Mesothelial cell of epicardium (in vitro differentiated cells): ENCODE measurements at regions not wholly inside any gene's neighbourhood (a gene's known extent, or its start where the extent isn't known, plus 50 kb on each side); places are given as distances from the start of the nearest gene placed in this dataset.

Experiments
- DNase-seq, 2 experiments: peaks; one replicate each; pipeline ENCODE4 v3.0.0; 2021; ENCODE audit warnings: low spot score in 2 of 2; ENCODE audit not compliant: unreplicated experiment in 2 of 2
- H3K27ac Mint-ChIP-seq: 2 replicates; pipeline ENCODE4 v1.8.0; 2021; ENCODE audit warnings: mixed read lengths
- H3K27me3 Mint-ChIP-seq: 2 replicates; pipeline ENCODE4 v1.8.0; 2021; ENCODE audit warnings: low read depth, mixed read lengths
- H3K36me3 Mint-ChIP-seq: 2 replicates; pipeline ENCODE4 v1.8.0; 2021; ENCODE audit warnings: mixed read lengths
- H3K4me1 Mint-ChIP-seq: 2 replicates; pipeline ENCODE4 v1.8.0; 2021; ENCODE audit warnings: mixed read lengths
- H3K4me3 Mint-ChIP-seq: 2 replicates; pipeline ENCODE4 v1.8.0; 2021; ENCODE audit warnings: mild to moderate bottlenecking, moderate library complexity, mixed read lengths
- H3K9me3 Mint-ChIP-seq: 2 replicates; pipeline ENCODE4 v1.8.0; 2021; ENCODE audit warnings: mixed read lengths
- TF ChIP-seq, protein P1 (sequence below): fragments of 200-600 bp; sonication (generic); IDR thresholded peaks from one replicate; pipeline ENCODE4 v1.5.0; 2021; ENCODE audit warnings: antibody characterized with exemption; ENCODE audit not compliant: unreplicated experiment

DNA sequence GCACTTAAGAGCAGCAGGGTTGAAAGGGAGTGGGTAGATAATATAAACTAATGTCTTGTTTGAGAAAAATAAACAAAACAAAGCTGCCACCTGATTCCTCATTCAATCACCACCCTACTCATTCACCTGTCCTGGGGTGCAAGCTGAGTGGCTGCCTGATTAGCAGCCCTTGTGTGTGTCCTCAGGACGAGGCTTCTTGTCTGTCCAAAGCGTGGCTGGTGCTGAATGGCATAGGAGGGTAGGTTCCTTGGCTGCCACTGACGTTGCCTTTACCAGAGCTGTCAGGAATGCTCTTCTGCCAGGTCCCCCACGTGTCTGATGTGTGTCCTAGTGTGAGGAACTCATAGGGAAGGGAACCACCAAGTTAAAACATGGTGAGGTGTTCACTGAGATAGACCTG, 146.6 kb upstream of the SLC24A2 start:
- Mint-ChIP-seq H3K4me1 (peaks cover 29% of the 10 kb centered on the region), H3K27me3 (peaks cover 15% of the 10 kb centered on the region), H3K9me3 (no peaks in the 10 kb centered on the region), H3K36me3 (no peaks in the 10 kb centered on the region), H3K4me3 (no peak overlapping the region), H3K27ac (no peak overlapping the region)
- TF ChIP-seq, protein P1, sequence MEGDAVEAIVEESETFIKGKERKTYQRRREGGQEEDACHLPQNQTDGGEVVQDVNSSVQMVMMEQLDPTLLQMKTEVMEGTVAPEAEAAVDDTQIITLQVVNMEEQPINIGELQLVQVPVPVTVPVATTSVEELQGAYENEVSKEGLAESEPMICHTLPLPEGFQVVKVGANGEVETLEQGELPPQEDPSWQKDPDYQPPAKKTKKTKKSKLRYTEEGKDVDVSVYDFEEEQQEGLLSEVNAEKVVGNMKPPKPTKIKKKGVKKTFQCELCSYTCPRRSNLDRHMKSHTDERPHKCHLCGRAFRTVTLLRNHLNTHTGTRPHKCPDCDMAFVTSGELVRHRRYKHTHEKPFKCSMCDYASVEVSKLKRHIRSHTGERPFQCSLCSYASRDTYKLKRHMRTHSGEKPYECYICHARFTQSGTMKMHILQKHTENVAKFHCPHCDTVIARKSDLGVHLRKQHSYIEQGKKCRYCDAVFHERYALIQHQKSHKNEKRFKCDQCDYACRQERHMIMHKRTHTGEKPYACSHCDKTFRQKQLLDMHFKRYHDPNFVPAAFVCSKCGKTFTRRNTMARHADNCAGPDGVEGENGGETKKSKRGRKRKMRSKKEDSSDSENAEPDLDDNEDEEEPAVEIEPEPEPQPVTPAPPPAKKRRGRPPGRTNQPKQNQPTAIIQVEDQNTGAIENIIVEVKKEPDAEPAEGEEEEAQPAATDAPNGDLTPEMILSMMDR: no peak
- DNase-seq: no peak

DNA sequence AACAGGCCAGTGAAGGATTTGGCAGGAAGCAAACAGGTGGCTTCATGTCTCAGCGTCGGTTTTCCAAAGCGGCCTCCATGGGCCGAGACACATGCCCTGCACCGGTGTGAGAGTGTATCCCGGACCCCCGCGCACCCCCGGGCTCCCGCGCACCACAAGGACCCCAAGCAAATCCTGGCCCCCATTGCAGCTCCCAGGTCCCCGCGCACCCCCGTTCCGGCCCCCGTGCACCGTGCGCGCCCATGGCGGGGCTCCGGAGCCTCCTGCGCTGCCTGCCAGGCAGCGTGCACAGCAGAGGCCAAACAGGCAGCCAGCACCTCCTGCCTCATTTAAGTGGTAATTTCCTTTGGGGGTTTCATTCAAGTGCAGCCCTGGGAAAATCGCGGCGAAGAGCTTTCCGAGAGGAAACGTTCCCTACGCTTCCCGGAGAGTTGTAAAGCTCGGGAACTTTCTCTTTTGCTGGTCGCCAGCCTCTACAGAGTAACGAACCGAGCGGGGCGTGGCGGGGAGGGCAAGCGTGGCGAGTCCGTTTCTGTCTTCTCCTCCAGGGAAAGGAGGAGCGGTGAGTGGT, 145.5 kb upstream of the SLC24A2 start:
- Mint-ChIP-seq H3K4me1 (peaks cover 28% of the 10 kb centered on the region), H3K4me3 (peak overlapping the region; percentile 73), H3K36me3 (no peaks in the 10 kb centered on the region), H3K9me3 (no peaks in the 10 kb centered on the region), H3K27me3 (peaks cover 15% of the 10 kb centered on the region), H3K27ac (peak overlapping the region; percentile 60)
- no peak for DNase-seq
- TF ChIP-seq, protein P1: no peak

DNA sequence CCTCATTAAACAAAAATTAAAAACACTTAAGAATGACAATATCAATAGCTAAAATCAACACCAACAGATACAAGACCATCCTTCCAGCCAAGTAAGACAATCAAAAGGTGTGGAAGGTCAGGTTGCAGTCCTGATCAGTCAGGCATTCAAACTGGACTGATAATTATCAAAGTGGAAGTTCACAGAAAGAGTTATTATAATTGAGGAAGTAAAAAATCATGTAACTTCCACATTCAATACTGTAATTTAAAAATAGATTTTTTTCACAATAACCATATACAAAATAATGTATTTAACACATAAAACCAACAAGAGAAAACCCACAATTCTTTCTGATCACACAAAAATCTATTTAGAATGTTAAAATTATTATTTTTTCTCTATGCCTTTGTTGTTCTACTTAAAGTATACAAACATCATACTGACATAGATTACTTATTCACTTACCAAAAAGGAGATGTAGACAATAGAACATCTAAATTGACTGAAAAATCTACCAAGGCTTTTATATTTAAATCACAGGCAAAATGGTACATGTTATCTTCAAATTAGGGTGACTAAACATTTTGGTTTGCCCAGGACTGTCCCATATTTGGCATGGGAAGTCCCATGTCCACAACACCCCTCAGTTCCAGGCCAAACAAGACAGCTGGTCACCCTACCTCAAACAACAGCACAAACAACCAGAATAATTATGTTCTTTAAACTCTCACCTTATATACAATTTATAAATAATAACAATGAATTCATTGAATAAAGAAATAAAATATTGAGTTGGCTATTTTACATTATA, 142.5 kb upstream of the SLC24A2 start:
- TF ChIP-seq, protein P1: no peak
- DNase-seq: no peak
- Mint-ChIP-seq H3K9me3 (no peaks in the 10 kb centered on the region), H3K27ac (no peak overlapping the region), H3K36me3 (no peaks in the 10 kb centered on the region), H3K27me3 (peaks cover 16% of the 10 kb centered on the region), H3K4me1 (peaks cover 36% of the 10 kb centered on the region), H3K4me3 (no peak overlapping the region)

DNA sequence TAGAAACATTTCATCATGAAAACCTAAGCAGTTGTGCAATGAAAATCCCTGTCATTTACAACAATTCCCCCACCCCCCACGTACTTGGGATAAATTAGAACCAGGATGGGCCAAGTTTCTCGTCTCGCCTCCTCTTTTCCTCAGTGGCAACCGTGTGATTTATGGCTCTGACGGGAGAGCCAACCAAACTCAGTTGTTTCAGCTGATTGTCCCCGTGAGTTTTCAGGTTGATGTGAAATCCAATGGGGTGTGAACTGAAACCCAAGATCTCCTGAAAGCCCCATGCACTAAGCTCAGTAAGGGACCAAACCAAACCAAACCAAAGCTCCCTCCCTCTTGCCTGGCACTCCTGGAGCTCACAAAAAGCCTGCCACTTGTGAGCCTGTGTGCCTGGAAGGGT, 138.7 kb upstream of the SLC24A2 start:
- DNase-seq: no peak
- peaks cover 5% of the 10 kb centered on the region for H3K27me3 Mint-ChIP-seq
- no peaks in the 10 kb centered on the region for H3K36me3 Mint-ChIP-seq
- peaks cover 34% of the 10 kb centered on the region for H3K4me1 Mint-ChIP-seq
- H3K9me3 Mint-ChIP-seq: no peaks in the 10 kb centered on the region
- no peak overlapping the region for H3K27ac Mint-ChIP-seq
- H3K4me3 Mint-ChIP-seq: no peak overlapping the region
- TF ChIP-seq, protein P1: no peak

DNA sequence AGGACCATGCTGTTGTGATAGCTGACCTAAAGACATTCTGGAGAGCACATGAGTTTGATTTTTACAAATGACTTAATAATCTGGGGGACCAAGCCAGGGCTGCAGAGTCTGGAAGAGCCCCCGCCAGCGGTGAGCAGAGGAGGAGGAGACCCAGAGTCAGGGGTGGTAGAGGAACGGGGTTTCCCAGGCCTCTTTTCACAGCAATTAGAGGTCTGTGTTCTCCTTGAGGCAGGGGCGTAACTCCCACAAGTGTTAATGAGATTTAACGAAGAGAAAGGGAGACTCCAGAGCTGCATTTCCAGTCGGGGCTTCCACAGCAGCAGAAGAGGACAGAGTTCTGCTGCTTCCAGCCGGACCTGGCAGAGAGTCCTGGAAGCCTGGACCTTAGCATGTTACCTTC, 137.9 kb upstream of the SLC24A2 start:
- Mint-ChIP-seq H3K4me3 (peak overlapping the region; percentile 85), H3K9me3 (no peaks in the 10 kb centered on the region), H3K36me3 (no peaks in the 10 kb centered on the region), H3K4me1 (peaks cover 34% of the 10 kb centered on the region), H3K27ac (no peak overlapping the region), H3K27me3 (peaks cover 5% of the 10 kb centered on the region)
- no peak for DNase-seq
- TF ChIP-seq, protein P1: no peak
